Kidney (tissue), 13 donors: ENCODE measurements at regions not wholly inside any gene's neighbourhood (a gene's known extent, or its start where the extent isn't known, plus 50 kb on each side); places are given as distances from the start of the nearest gene placed in this dataset.

Source experiments
- DNase-seq, 5 donors: peaks; one replicate each; pipeline ENCODE4 v3.0.0-alpha.2; 2013 to 2020
- FAIRE-seq: peaks from 2 replicates; lab custom pipeline; 2012; peaks lifted over from hg19 to GRCh38; lab: Jason Lieb, UNC
- H3K27ac ChIP-seq, 2 donors: one replicate each; pipeline ENCODE4 v1.7.0; 2013; ENCODE audit warnings: low read depth in 2 of 2, low read length in 2 of 2, inconsistent platforms in 1 of 2
- H3K27me3 ChIP-seq: one replicate; pipeline ENCODE4 v1.7.1; 2013; ENCODE audit warnings: low read length, inconsistent platforms; ENCODE audit not compliant: control insufficient read depth, insufficient read depth
- H3K36me3 ChIP-seq, 3 donors: one replicate each; pipeline versions ENCODE4 v1.7.0 to v1.7.1; 2013; ENCODE audit warnings: low read length in 3 of 3, control low read depth in 1 of 3, inconsistent platforms in 1 of 3; ENCODE audit not compliant: insufficient read depth in 3 of 3, control insufficient read depth in 2 of 3
- H3K4me1 ChIP-seq, 3 donors: one replicate each; pipeline versions ENCODE4 v1.7.0 to v1.7.1; 2013; ENCODE audit warnings: low read length in 3 of 3, inconsistent platforms in 1 of 3, low read depth in 1 of 3; ENCODE audit not compliant: control insufficient read depth in 2 of 3, insufficient read depth in 2 of 3
- H3K4me3 ChIP-seq, 3 donors: one replicate each; pipeline versions ENCODE4 v1.7.0 to v1.8.1; 2013; ENCODE audit warnings: low read length in 3 of 3, control low read depth in 1 of 3, inconsistent platforms in 1 of 3
- H3K9ac ChIP-seq, 3 donors: one replicate each; pipeline versions ENCODE4 v1.7.0 to v1.7.1; 2013; ENCODE audit warnings: low read length in 3 of 3, control low read depth in 1 of 3, inconsistent platforms in 1 of 3
- H3K9me3 ChIP-seq, 3 donors: one replicate each; pipeline versions ENCODE4 v1.7.0 to v1.7.1; 2013; ENCODE audit warnings: low read length in 3 of 3, control low read depth in 1 of 3, inconsistent platforms in 1 of 3; ENCODE audit not compliant: control insufficient read depth in 2 of 3, insufficient read depth in 1 of 3
- CTCF ChIP-seq: IDR thresholded peaks from 3 replicates; pipeline ENCODE4 v1.5.1; 2012; ENCODE audit warnings: mild to moderate bottlenecking, moderate library complexity, borderline replicate concordance; ENCODE audit not compliant: insufficient read depth; ENCODE audit errors: extremely low read depth
- intact Hi-C: fragments of 100-400 bp; cut with DNase I; formaldehyde crosslinking; loops from one replicate; pipeline ENCODE4 v1.11.1; 2022
- donor health status: control.
- donor health status: control.
- donor health status: control.
- donor health status: control.
- donor health status: control.
- donor health status: DM: yes; HTN: yes; CAD: no.
- donor health status: Normal renal cell carcinoma (clear cell type).

- no peak for FAIRE-seq
- H3K4me3 ChIP-seq, result peak overlapping the region; percentile 69 to 84 (median 80)
- H3K27me3 ChIP-seq, result peaks cover 44% of the 10 kb centered on the region
- no peak for TF ChIP-seq CTCF
- peak overlapping the region in 2 of 3 donors; percentile 61 to 66 for H3K9ac ChIP-seq
- intact Hi-C loops, result no loop called here
- H3K36me3 ChIP-seq, result no peaks in the 10 kb centered on the region
- peak; percentile 79 to 91 (median 89) for DNase-seq
- H3K27ac ChIP-seq, result no peak overlapping the region
- peaks cover 0 to 9% (median 0%) of the 10 kb centered on the region in 3 donors for H3K4me1 ChIP-seq
- H3K9me3 ChIP-seq, result peaks cover 0 to 11% (median 4%) of the 10 kb centered on the region in 3 donors
Measured at GRCh38 chr1:147084273-147085096, 87.8 kb downstream of the PRKAB2 start.

DNA sequence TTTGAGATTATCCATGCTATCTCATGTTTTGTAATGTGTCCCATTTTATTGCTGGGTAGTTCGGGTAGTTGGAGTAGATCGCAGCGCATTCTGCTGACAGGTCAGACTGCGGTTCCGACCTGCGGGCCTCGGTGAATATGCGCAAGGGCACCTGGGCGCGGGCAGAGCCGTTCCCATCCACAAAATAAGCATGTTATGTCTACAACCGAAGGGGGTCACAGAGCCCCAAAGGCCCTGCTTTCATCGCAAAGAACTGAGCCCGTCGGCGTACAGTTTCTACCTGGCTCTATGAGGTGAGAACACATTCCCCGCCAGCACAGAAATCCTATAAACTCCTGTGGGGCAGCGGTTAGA is 88.4 kb downstream of the PRKAB2 start:
- Histone ChIP-seq H3K9me3 (peaks cover 0 to 11% (median 4%) of the 10 kb centered on the region in 3 donors), H3K36me3 (no peaks in the 10 kb centered on the region), H3K4me1 (peaks cover 0 to 9% (median 0%) of the 10 kb centered on the region in 3 donors), H3K4me3 (peak overlapping the region; percentile 69 to 84 (median 80)), H3K9ac (peak overlapping the region in 1 of 3 donors; percentile 61), H3K27ac (no peak overlapping the region), H3K27me3 (peaks cover 49% of the 10 kb centered on the region)
- DNase-seq (peak in 1 of 5 donors; percentile 34), FAIRE-seq (no peak)
- intact Hi-C loops, result no loop called here
- TF ChIP-seq CTCF, result no peak

DNA sequence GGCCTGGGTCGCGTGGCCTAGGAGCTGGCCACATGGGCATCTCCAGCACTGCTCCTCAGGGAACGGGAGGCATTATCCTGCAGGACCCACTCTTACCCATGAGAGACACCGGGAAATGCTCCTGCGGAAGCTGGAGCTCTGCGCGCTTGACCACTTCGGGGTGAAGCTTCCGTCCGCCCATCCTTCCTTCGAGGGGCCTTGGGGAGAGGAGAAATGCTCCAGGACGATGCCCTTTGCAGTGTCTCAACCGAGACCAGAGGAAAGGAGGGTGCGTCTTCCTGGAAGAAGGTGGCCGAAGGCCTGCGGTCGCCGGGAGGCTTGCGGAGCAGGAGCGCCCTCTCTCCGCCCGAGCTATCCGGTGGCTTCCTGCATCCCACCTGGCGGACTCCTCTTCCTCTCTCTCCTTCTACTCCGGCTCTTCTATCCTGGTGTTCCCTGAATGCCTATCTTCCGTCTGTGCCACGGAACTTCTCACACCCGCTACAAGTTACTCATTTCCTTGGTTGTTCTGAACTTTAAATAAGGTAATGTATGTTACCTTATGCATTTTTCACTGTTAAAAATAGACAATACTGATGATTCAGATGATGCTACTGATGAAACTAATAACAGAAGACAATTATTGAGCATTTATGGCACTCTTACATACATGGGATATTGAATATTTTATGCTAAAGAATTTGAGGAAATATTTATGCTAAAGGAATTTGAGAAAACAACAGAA is 91.4 kb downstream of the PRKAB2 start:
- H3K36me3 ChIP-seq, result no peaks in the 10 kb centered on the region
- H3K27me3 ChIP-seq, result peaks cover 74% of the 10 kb centered on the region
- DNase-seq (peak; percentile 40 to 50 (median 43)), FAIRE-seq (no peak)
- intact Hi-C loops, result no loop called here
- H3K9ac ChIP-seq, result no peak overlapping the region
- peaks cover 0 to 9% (median 0%) of the 10 kb centered on the region in 3 donors for H3K4me1 ChIP-seq
- H3K27ac ChIP-seq, result no peak overlapping the region
- no peak for TF ChIP-seq CTCF
- no peaks in the 10 kb centered on the region for H3K9me3 ChIP-seq
- no peak overlapping the region for H3K4me3 ChIP-seq
